GM18873 (cell line): ENCODE measurements at regions not wholly inside any gene's neighbourhood (a gene's known extent, or its start where the extent isn't known, plus 50 kb on each side); places are given as distances from the start of the nearest gene placed in this dataset.

ENCODE experiments used
- ATAC-seq: cut with Tn5 transposase; IDR thresholded peaks from one replicate; pipeline ENCODE4 v1.9.1; 2021; ENCODE audit warnings: mild to moderate bottlenecking, moderate library complexity, moderate number of reproducible peaks; ENCODE audit not compliant: unreplicated experiment, low FRiP score

GRCh38 chr16:72243621-72244020, 71.7 kb upstream of the PMFBP1 start:
- no peak for ATAC-seq

GRCh38 chr16:72242757-72243156, 70.8 kb upstream of the PMFBP1 start:
- no peak for ATAC-seq

DNA sequence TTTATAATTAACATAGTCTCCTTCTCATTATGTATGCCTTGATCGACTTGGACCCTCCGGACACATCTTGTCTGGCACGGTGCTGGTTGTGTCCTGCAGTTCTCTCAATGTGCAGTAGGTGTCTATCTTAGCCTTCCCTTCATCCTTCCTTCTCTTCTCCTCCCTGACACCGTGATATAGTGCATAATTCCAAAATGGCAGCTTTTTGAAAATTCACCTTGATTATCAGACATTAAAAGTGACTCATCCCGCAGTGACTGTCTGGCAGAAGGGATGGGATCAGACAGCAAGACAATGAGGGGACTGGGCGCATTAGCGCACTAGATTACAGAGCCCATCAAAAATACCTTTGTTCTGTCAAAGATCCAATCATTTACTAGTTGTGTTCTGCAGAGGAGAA, 70.0 kb upstream of the PMFBP1 start:
- ATAC-seq: no peak

DNA sequence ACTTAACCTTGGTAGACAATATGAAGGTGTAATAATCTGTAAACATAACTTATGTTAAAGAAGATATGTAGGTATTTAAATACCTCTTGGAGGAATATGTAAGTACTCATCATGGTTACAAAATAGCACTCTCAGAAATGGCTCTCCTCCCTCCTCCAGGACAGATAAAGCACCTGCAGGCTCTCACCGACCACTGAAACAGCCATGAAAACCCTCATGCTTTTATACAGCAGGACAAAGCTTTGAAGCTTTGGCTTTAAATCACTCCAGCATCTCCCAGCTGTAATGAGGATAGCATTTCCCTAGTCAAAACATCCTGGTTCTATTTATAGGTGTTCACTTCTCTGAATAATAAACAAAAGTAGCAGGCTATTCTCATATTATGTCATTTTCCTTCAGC, 69.1 kb upstream of the PMFBP1 start:
- no peak for ATAC-seq

DNA sequence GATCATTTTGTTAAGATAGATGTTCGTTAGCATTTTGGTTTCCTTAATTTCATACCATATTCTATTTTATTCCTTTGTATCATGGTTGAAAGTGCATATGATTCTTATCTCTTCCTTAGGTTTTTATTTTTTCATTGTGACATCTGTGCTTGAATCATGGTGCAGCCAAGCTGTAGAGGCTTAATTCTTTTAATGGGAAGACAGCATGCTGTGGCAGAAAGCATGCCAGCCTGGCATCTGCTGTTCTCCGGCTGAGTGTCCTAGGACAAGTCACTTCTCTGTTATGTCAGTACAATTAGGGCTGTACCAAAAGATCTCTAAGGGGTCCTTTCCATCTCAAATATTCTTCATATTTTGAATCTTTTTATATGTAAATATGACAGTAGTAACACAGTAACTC, 68.5 kb upstream of the PMFBP1 start:
- no peak for ATAC-seq

DNA sequence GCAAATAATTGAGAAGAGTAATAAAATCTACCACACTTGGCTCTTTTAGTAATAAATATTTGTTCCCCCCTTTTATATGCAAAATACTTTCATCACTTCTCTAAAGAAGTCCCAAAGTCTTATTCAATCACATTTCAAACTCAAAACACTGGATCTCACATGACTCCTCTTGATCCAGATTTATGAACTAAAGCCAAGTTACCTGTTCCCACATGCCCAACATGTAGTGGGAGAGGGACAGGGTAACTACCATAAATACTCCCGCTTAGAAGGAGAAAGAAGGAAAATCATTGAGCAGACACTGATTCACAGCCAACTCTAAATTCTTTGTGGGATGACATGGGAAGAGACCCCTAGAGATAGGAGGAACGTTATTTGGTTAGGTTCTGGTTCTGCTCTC, 64.9 kb upstream of the PMFBP1 start:
- no peak for ATAC-seq

- no peak for ATAC-seq
Measured at GRCh38 chr16:72234387-72234786, 62.4 kb upstream of the PMFBP1 start.

GRCh38 chr16:72228014-72228413, 56.1 kb upstream of the PMFBP1 start:
- no peak for ATAC-seq

- no peak for ATAC-seq
Measured at GRCh38 chr16:72226136-72226535, 54.2 kb upstream of the PMFBP1 start.

GRCh38 chr16:72224260-72224768, 52.4 kb upstream of the PMFBP1 start:
- ATAC-seq: no peak

DNA sequence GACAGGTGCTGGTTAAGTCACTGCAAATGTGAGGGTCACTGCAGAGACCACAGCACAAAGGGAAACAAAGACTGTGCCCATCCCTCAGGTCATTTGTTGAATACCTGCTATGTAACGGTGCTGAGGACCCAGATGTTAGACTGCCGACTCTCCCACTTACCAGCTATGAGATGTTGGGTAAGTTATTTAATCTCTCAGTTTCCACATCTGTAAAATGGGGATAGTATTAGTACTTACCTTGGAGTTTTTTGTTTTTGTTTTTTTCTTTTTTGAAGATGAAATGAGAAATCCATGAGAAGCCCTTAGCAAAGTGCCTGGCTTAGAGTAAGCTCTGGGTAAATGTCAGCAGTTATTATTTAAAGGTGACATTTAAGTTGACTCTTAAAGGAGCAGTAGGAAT, 50.5 kb upstream of the PMFBP1 start:
- ATAC-seq: no peak
